ENCODE measurements at regions not wholly inside any gene's neighbourhood (a gene's known extent, or its start where the extent isn't known, plus 50 kb on each side); places are given as distances from the start of the nearest gene placed in this dataset.

DNA sequence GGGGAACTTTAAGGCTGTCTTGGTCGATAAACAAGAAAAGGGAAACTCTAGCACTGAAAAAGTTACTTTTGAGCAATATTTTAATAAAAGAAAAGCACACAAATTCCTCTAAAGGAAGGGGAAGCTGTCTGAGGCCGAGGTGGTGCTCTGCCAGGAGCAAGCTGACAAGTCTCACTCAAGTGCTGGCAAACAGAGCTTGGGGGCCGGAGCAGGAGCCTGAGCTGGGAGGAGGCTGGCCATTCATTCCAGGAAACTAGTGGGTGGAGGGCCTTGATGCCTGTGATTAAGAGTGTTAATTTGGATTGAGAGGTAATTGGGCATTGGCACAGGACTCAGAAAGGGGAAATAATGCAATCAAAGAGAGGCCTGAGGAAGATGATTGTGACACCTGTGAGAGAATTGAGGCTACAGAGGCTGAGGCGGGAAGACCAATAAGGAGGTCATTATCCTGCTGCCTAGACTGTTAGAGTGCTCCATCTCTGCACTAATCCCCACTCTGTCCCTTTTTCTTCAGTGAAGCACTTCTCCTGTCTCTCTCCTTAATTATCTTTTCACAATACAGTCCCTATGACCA is 154.9 kb upstream of the COL1A2 start:
- Mint-ChIP-seq H3K4me1 (ENCODE audit: low read depth, unreplicated experiment) (no peaks in the 10 kb centered on the region), H3K27ac (ENCODE audit: unreplicated experiment) (no peak overlapping the region), H3K9me3 (ENCODE audit: low read depth, unreplicated experiment) (no peaks in the 10 kb centered on the region), H3K36me3 (ENCODE audit: insufficient read depth, unreplicated experiment) (no peaks in the 10 kb centered on the region), H3K4me3 (ENCODE audit: low read depth, unreplicated experiment) (no peak overlapping the region), H3K27me3 (ENCODE audit: unreplicated experiment) (no peaks in the 10 kb centered on the region)
- no peak for DNase-seq
- no TSS peak for BruUV-seq (replicated peaks)
- TF ChIP-seq, protein P1, sequence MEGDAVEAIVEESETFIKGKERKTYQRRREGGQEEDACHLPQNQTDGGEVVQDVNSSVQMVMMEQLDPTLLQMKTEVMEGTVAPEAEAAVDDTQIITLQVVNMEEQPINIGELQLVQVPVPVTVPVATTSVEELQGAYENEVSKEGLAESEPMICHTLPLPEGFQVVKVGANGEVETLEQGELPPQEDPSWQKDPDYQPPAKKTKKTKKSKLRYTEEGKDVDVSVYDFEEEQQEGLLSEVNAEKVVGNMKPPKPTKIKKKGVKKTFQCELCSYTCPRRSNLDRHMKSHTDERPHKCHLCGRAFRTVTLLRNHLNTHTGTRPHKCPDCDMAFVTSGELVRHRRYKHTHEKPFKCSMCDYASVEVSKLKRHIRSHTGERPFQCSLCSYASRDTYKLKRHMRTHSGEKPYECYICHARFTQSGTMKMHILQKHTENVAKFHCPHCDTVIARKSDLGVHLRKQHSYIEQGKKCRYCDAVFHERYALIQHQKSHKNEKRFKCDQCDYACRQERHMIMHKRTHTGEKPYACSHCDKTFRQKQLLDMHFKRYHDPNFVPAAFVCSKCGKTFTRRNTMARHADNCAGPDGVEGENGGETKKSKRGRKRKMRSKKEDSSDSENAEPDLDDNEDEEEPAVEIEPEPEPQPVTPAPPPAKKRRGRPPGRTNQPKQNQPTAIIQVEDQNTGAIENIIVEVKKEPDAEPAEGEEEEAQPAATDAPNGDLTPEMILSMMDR (IDR thresholded peaks at IDR 0.05; ENCODE audit: unreplicated experiment) = no peak
- intact Hi-C loops (cut with micrococcal nuclease; ENCODE audit: unreplicated experiment) = no loop called here
- CTCF ChIA-PET = no interaction called here

DNA sequence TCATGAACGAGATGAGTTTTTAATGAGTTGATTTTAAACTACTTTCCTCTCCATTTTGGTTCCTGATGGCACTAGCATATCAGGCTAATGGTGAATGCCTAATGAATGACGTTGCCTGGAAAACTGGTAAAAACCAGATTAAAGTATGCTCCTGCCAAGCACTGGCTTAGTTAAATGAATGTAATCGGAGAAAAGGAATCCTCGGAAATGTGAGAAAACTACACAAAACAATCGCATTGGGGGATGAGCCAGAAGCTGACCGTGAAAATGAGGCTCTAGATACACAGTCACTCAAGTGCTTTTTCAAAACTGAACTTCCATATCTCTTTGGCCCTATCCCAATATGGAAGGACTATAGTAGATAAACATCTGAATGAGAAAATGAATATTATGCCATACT is 153.8 kb upstream of the COL1A2 start:
- CTCF ChIA-PET = no interaction called here
- H3K9me3 Mint-ChIP-seq (ENCODE audit: low read depth, unreplicated experiment) = no peaks in the 10 kb centered on the region
- BruUV-seq (replicated peaks) = no TSS peak
- no peak overlapping the region for H3K4me3 Mint-ChIP-seq (ENCODE audit: low read depth, unreplicated experiment)
- no peaks in the 10 kb centered on the region for H3K27me3 Mint-ChIP-seq (ENCODE audit: unreplicated experiment)
- TF ChIP-seq, protein P1 (IDR thresholded peaks at IDR 0.05; ENCODE audit: unreplicated experiment) = no peak
- no peaks in the 10 kb centered on the region for H3K36me3 Mint-ChIP-seq (ENCODE audit: insufficient read depth, unreplicated experiment)
- no peak for DNase-seq
- H3K27ac Mint-ChIP-seq (ENCODE audit: unreplicated experiment) = no peak overlapping the region
- H3K4me1 Mint-ChIP-seq (ENCODE audit: low read depth, unreplicated experiment) = no peaks in the 10 kb centered on the region
- intact Hi-C loops (cut with micrococcal nuclease; ENCODE audit: unreplicated experiment) = no loop called here

DNA sequence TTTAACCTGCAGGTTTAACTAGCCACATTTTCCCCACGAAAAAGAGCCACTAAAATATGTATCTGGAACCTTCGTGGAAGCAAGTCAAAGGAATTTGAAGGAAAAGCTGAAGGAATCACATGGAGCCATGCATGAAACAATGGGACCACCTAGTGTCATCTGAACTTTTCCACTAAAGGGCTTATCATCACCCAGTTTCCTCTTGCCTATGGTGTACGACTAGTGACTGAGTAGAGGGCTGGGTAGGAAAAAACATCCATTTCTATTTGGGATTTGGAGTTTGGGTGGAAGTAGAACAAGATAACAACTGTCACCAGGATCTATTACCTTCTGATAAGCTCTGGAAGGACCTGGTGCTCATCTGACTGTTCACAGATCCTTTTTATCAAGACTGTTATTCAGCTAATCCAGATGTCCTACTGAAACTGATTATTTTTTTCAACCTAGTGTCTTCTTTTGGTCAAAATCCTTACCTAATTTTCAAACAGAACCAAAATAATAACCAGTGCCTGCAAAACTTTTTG is 153.2 kb upstream of the COL1A2 start:
- H3K27ac Mint-ChIP-seq (ENCODE audit: unreplicated experiment) = no peak overlapping the region
- no peaks in the 10 kb centered on the region for H3K9me3 Mint-ChIP-seq (ENCODE audit: low read depth, unreplicated experiment)
- H3K4me3 Mint-ChIP-seq (ENCODE audit: low read depth, unreplicated experiment) = no peak overlapping the region
- TF ChIP-seq, protein P1 (IDR thresholded peaks at IDR 0.05; ENCODE audit: unreplicated experiment) = no peak
- no peaks in the 10 kb centered on the region for H3K4me1 Mint-ChIP-seq (ENCODE audit: low read depth, unreplicated experiment)
- no peaks in the 10 kb centered on the region for H3K36me3 Mint-ChIP-seq (ENCODE audit: insufficient read depth, unreplicated experiment)
- no TSS peak for BruUV-seq (replicated peaks)
- CTCF ChIA-PET = no interaction called here
- DNase-seq = no peak
- H3K27me3 Mint-ChIP-seq (ENCODE audit: unreplicated experiment) = no peaks in the 10 kb centered on the region
- intact Hi-C loops (cut with micrococcal nuclease; ENCODE audit: unreplicated experiment) = no loop called here

DNA sequence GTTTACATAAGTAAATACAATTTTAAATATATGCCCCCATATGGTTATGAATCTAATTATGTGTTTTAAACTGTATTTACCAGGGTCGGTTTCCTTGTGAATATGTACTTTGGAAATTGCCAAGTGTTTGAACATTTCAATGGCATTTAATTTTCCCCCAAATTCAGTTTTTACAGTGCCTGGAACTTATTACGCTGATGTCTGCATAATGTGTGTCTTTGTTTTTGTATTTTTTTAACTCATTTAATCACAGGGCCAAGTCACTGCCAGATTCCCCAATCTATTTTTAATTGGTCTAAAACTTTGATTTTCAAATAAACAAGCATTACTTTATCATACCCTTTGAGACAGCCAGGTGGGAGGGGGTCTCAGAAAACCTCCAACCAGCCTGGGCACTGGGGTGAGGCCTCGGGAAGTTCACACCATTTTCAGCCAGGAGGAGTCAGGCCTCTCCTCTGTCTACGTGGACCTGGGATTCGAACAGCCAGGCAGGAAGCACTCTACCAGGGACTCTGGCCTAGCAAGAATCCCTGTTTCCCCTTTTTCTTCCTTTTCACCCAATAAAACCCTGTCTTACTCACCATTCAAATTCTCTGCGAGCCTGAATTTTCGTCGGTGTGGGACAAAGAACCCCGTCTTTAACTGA is 151.5 kb upstream of the COL1A2 start:
- TF ChIP-seq, protein P1 (IDR thresholded peaks at IDR 0.05; ENCODE audit: unreplicated experiment) = no peak
- Mint-ChIP-seq H3K4me3 (ENCODE audit: low read depth, unreplicated experiment) (no peak overlapping the region), H3K4me1 (ENCODE audit: low read depth, unreplicated experiment) (no peaks in the 10 kb centered on the region), H3K27me3 (ENCODE audit: unreplicated experiment) (no peaks in the 10 kb centered on the region), H3K36me3 (ENCODE audit: insufficient read depth, unreplicated experiment) (no peaks in the 10 kb centered on the region), H3K9me3 (ENCODE audit: low read depth, unreplicated experiment) (no peaks in the 10 kb centered on the region), H3K27ac (ENCODE audit: unreplicated experiment) (no peak overlapping the region)
- DNase-seq = no peak
- BruUV-seq (replicated peaks) = no TSS peak
- CTCF ChIA-PET = no interaction called here
- intact Hi-C loops (cut with micrococcal nuclease; ENCODE audit: unreplicated experiment) = no loop called here

Data from Calu3 (cell line).